AG04450 (cell line): ENCODE measurements at regions not wholly inside any gene's neighbourhood (a gene's known extent, or its start where the extent isn't known, plus 50 kb on each side); places are given as distances from the start of the nearest gene placed in this dataset.

ENCODE experiments used
- CTCF ChIA-PET: fragments of 300-600, 350-600 bp; formaldehyde crosslinking; extraction: SDS; loops from one replicate; lab custom pipeline; 2022; ENCODE audit warnings: antibody characterized with exemption, inconsistent platforms; lab: Charles Lee
- POLR2A ChIA-PET: fragments of 350-600 bp; formaldehyde crosslinking; extraction: SDS; loops from one replicate; lab custom pipeline; 2021; ENCODE audit warnings: antibody characterized with exemption, inconsistent platforms; lab: Yijun Ruan, JAX
- DNase-seq: peaks from one replicate; pipeline ENCODE4 v3.0.0-alpha.2; 2011; ENCODE audit warnings: low read depth, low spot score
- H3K27ac ChIP-seq: one replicate; pipeline ENCODE4 v1.5.1; 2012; ENCODE audit warnings: low read depth, low read length, control low read depth
- H3K27me3 ChIP-seq: one replicate; pipeline ENCODE4 v1.6.0; 2012; ENCODE audit warnings: low read length; ENCODE audit not compliant: control insufficient read depth, insufficient read depth
- H3K4me3 ChIP-seq: 2 replicates; pipeline ENCODE4 v1.5.1; 2011; ENCODE audit warnings: mild to moderate bottlenecking, low read depth, low read length, control low read depth
- H3K9me3 ChIP-seq: 2 replicates; pipeline ENCODE4 v1.5.1; 2012; ENCODE audit warnings: low read length; ENCODE audit not compliant: control insufficient read depth, insufficient read depth
- CTCF ChIP-seq: IDR thresholded peaks from 2 replicates; pipeline ENCODE4 v1.5.1; 2011; ENCODE audit warnings: low read depth, low read length, control low read depth, inconsistent platforms

GRCh38 chr3:130843441-130843840 is 50.4 kb upstream of the ATP2C1 start:
- ChIA-PET CTCF (interaction anchor here (0.6 to 0.7 kb wide), 2 partner anchors 49 to 583 kb away, joined by 3 read pairs; no protein-coding TSS in a partner anchor), POLR2A (no interaction called here)
- no peak overlapping the region for H3K27ac ChIP-seq
- TF ChIP-seq CTCF, result no peak
- no peak overlapping the region for H3K4me3 ChIP-seq
- H3K9me3 ChIP-seq, result no peaks in the 10 kb centered on the region
- DNase-seq, result no peak
- H3K27me3 ChIP-seq, result peaks cover 4% of the 10 kb centered on the region
